Transverse colon (tissue), 4 donors: ENCODE measurements at regions not wholly inside any gene's neighbourhood (a gene's known extent, or its start where the extent isn't known, plus 50 kb on each side); places are given as distances from the start of the nearest gene placed in this dataset.
"Not testable (repeated sequence)": the region's sequence is repeated elsewhere in the genome, so short reads cannot be mapped to it uniquely, and the experiment has no call there.

ENCODE experiments used
- POLR2A ChIP-seq: fragments of 450-650 bp; IDR thresholded peaks from one replicate; pipeline ENCODE4 v1.6.1; 2016; ENCODE audit warnings: antibody characterized with exemption, mild to moderate bottlenecking, moderate library complexity
- POLR2AphosphoS5 ChIP-seq, 3 donors: sonication (generic); formaldehyde crosslinking; IDR thresholded peaks; one replicate each; pipeline ENCODE4 v1.6.1; 2016; ENCODE audit warnings: antibody characterized with exemption in 3 of 3
- TF ChIP-seq, protein P1 (sequence below), 5 experiments: fragments of 200-600 bp in 3 of 5; fragments of 450-650 bp in 2 of 5; sonication (generic) in 3 of 5; IDR thresholded peaks; 1 replicate in 2 of 5; 2 replicates in 3 of 5; pipeline ENCODE4 v1.5.1; 2016 to 2017; ENCODE audit warnings: antibody characterized with exemption in 5 of 5, inconsistent platforms in 3 of 5, mild to moderate bottlenecking in 2 of 5, moderate library complexity in 1 of 5

DNA sequence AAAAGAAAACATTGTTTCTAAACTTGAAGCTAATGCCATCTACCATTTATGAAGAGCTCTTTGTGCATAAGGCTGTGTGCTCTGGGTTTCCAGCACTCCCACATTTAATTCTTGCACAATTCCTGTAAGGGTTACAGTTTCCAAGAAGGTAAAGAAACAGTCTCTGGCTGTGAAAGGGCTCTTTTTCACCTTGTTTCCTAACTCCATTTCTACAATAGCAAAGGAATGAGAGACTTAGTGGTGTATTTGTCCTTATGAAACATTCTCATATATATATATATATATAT is 196.9 kb downstream of the SPATA31A7 start:
- TF ChIP-seq, protein P1, sequence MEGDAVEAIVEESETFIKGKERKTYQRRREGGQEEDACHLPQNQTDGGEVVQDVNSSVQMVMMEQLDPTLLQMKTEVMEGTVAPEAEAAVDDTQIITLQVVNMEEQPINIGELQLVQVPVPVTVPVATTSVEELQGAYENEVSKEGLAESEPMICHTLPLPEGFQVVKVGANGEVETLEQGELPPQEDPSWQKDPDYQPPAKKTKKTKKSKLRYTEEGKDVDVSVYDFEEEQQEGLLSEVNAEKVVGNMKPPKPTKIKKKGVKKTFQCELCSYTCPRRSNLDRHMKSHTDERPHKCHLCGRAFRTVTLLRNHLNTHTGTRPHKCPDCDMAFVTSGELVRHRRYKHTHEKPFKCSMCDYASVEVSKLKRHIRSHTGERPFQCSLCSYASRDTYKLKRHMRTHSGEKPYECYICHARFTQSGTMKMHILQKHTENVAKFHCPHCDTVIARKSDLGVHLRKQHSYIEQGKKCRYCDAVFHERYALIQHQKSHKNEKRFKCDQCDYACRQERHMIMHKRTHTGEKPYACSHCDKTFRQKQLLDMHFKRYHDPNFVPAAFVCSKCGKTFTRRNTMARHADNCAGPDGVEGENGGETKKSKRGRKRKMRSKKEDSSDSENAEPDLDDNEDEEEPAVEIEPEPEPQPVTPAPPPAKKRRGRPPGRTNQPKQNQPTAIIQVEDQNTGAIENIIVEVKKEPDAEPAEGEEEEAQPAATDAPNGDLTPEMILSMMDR (IDR thresholded peaks at IDR 0.05): not testable (repeated sequence)
- TF ChIP-seq POLR2A; POLR2AphosphoS5 (IDR thresholded peaks at IDR 0.05): not testable (repeated sequence)
